ENCODE measurements at regions not wholly inside any gene's neighbourhood (a gene's known extent, or its start where the extent isn't known, plus 50 kb on each side); places are given as distances from the start of the nearest gene placed in this dataset.

- Histone ChIP-seq H3K36me3 (ENCODE audit: control insufficient read depth, low read length) (no peaks in the 10 kb centered on the region), H3K4me3 (ENCODE audit: low read length) (no peak overlapping the region), H3K79me2 (ENCODE audit: control insufficient read depth, low read length) (no peaks in the 10 kb centered on the region), H3K27ac (ENCODE audit: low read depth, low read length) (no peak overlapping the region), H3F3A (ENCODE audit: control insufficient read depth, insufficient read depth) (no peaks in the 10 kb centered on the region), H3K9me2 (replicated peaks; ENCODE audit: control insufficient read depth, low read length) (no peaks in the 10 kb centered on the region), H3K27me3 (ENCODE audit: control insufficient read depth, low read length) (no peaks in the 10 kb centered on the region), H3K4me2 (ENCODE audit: low read length) (no peak overlapping the region), H3K4me1 (ENCODE audit: control insufficient read depth, low read length) (no peaks in the 10 kb centered on the region), H3K9me3 (ENCODE audit: control insufficient read depth, insufficient read depth, low read length) (no peaks in the 10 kb centered on the region), H4K20me1 (ENCODE audit: control insufficient read depth, insufficient read depth, low read depth, low read length) (no peaks in the 10 kb centered on the region)
- TF ChIP-seq CTCF (IDR thresholded peaks at IDR 0.05; ENCODE audit: low read depth, low read length, poor library complexity, severe bottlenecking) (no peak), EZH2phosphoT487 (IDR thresholded peaks at IDR 0.05; ENCODE audit: borderline replicate concordance, low read length) (no peak)
Measured at GRCh38 chr22:47604563-47604962, 842.1 kb downstream of the TBC1D22A start.

- H3K4me2 ChIP-seq (ENCODE audit: low read length): no peak overlapping the region
- TF ChIP-seq CTCF (IDR thresholded peaks at IDR 0.05; ENCODE audit: low read depth, low read length, poor library complexity, severe bottlenecking) (no peak), EZH2phosphoT487 (IDR thresholded peaks at IDR 0.05; ENCODE audit: borderline replicate concordance, low read length) (no peak)
- H4K20me1 ChIP-seq (ENCODE audit: control insufficient read depth, insufficient read depth, low read depth, low read length): no peaks in the 10 kb centered on the region
Measured at GRCh38 chr22:47602732-47603131, 840.3 kb downstream of the TBC1D22A start.

GRCh38 chr22:47601666-47602065, 839.2 kb downstream of the TBC1D22A start:
- H3K36me3 ChIP-seq (ENCODE audit: control insufficient read depth, low read length): no peaks in the 10 kb centered on the region
- no peak overlapping the region for H3K4me3 ChIP-seq (ENCODE audit: low read length)
- no peaks in the 10 kb centered on the region for H3K79me2 ChIP-seq (ENCODE audit: control insufficient read depth, low read length)
- H3K27ac ChIP-seq (ENCODE audit: low read depth, low read length): no peak overlapping the region
- TF ChIP-seq CTCF (IDR thresholded peaks at IDR 0.05; ENCODE audit: low read depth, low read length, poor library complexity, severe bottlenecking) (no peak), EZH2phosphoT487 (IDR thresholded peaks at IDR 0.05; ENCODE audit: borderline replicate concordance, low read length) (no peak)
- H3K4me1 ChIP-seq (ENCODE audit: control insufficient read depth, low read length): no peaks in the 10 kb centered on the region
- H3K9me3 ChIP-seq (ENCODE audit: control insufficient read depth, insufficient read depth, low read length): no peaks in the 10 kb centered on the region
- H3K9me2 ChIP-seq (replicated peaks; ENCODE audit: control insufficient read depth, low read length): no peaks in the 10 kb centered on the region
- no peak overlapping the region for H3K4me2 ChIP-seq (ENCODE audit: low read length)
- no peaks in the 10 kb centered on the region for H4K20me1 ChIP-seq (ENCODE audit: control insufficient read depth, insufficient read depth, low read depth, low read length)
- no peaks in the 10 kb centered on the region for H3K27me3 ChIP-seq (ENCODE audit: control insufficient read depth, low read length)
- no peaks in the 10 kb centered on the region for H3F3A ChIP-seq (ENCODE audit: control insufficient read depth, insufficient read depth)

More at GRCh38 chr22:47602732-47603131, 840.3 kb downstream of the TBC1D22A start:
- Histone ChIP-seq H3K27me3 (ENCODE audit: control insufficient read depth, low read length) (no peaks in the 10 kb centered on the region), H3F3A (ENCODE audit: control insufficient read depth, insufficient read depth) (no peaks in the 10 kb centered on the region), H3K4me1 (ENCODE audit: control insufficient read depth, low read length) (no peaks in the 10 kb centered on the region), H3K4me3 (ENCODE audit: low read length) (no peak overlapping the region), H3K27ac (ENCODE audit: low read depth, low read length) (no peak overlapping the region), H3K79me2 (ENCODE audit: control insufficient read depth, low read length) (no peaks in the 10 kb centered on the region), H3K9me2 (replicated peaks; ENCODE audit: control insufficient read depth, low read length) (no peaks in the 10 kb centered on the region), H3K36me3 (ENCODE audit: control insufficient read depth, low read length) (no peaks in the 10 kb centered on the region), H3K9me3 (ENCODE audit: control insufficient read depth, insufficient read depth, low read length) (no peaks in the 10 kb centered on the region)
